ENCODE measurements at regions not wholly inside any gene's neighbourhood (a gene's known extent, or its start where the extent isn't known, plus 50 kb on each side); places are given as distances from the start of the nearest gene placed in this dataset.
"Not testable (repeated sequence)": the region's sequence is repeated elsewhere in the genome, so short reads cannot be mapped to it uniquely, and the experiment has no call there.

- DNase-seq (ENCODE audit: low spot score), result no peak
These were observed 260.9 kb downstream of the RAD51AP2 start for GRCh38 chr2:17257189-17257909.

DNA sequence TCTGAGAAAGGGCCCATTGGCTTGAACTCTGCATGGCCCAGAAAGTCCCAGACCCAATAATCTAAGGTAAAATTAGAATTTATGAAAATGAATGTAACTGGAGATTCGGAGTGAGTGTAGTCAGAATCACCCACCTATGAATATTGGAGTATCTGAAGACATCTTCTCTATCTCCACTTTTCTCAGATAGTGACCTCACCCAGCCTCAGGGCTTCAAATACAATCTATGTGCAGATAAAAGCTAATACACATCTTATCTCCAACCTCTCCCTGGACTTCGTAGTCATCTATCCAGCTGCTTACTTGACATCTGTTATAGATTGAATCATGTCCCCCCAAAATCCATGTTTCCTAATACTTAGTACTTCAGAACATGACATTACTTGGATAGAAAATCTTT is 263.2 kb downstream of the RAD51AP2 start:
- no peak for DNase-seq (ENCODE audit: low spot score)

- no peak for DNase-seq (ENCODE audit: low spot score)
These were observed 263.8 kb downstream of the RAD51AP2 start for GRCh38 chr2:17254421-17254820.

DNA sequence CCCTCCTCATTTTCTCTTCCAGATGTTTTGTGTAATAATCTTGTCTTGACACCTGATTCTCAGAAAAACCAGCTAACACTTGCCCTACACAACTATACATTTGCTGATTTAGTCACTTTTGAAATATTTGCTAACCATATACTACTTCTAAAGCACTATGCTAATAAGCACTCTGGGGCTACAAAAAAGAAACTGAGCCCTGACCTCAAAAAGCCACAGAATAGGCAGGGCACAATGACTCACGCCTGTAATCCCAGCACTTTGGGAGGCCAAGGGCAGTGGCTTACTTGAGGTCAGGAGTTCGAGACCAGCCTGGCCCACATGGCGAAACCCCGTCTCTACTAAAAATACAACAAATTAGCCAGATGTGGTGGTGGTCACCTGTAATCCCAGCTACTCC is 266.0 kb downstream of the RAD51AP2 start:
- DNase-seq (ENCODE audit: low spot score), result no peak

DNA sequence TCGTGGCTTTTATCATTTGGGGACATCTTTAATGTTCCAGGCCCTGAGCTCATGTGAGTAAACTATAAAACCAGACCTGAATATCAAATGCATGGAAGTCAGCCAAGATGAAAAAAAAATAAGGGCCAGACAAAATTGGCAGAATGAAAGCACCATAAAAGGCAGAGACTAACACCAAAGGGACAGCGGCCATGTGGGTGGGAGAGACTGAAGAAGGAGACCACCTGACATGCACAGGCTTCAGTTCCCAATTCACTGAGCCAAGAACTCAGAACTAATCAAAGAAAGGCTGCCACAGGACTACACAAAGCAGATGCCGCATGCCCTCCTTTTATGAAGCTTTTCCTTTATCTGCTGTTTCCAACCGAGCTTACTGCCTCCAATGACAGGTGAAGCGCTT is 267.1 kb downstream of the RAD51AP2 start:
- no peak for DNase-seq (ENCODE audit: low spot score)

GRCh38 chr2:17249249-17249648 is 269.0 kb downstream of the RAD51AP2 start:
- no peak for DNase-seq (ENCODE audit: low spot score)

GRCh38 chr2:17245906-17246305 is 272.3 kb downstream of the RAD51AP2 start:
- no peak for DNase-seq (ENCODE audit: low spot score)

GRCh38 chr2:17242813-17243485 is 275.3 kb downstream of the RAD51AP2 start:
- DNase-seq (ENCODE audit: low spot score), result no peak

GRCh38 chr2:17239550-17239949 is 278.7 kb downstream of the RAD51AP2 start:
- DNase-seq (ENCODE audit: low spot score), result no peak

DNA sequence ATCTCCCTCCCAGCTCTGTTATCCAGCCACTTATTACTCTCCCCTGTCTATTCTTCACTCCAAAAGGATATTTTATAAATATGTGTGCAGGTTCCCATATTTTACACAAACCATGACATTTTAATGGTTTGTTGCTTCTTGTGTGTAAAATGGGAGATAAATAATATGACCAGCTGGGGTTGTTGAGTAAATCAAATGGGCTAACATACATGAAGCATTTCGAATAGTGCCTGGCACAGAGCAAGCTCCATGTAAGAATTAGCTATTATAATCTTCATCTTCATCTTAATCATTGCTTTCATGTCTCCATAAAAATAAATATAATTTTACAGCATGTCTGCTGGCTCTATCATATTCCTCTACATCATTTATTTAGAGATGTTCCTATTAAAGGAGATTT is 283.1 kb downstream of the RAD51AP2 start:
- no peak for DNase-seq (ENCODE audit: low spot score)

DNA sequence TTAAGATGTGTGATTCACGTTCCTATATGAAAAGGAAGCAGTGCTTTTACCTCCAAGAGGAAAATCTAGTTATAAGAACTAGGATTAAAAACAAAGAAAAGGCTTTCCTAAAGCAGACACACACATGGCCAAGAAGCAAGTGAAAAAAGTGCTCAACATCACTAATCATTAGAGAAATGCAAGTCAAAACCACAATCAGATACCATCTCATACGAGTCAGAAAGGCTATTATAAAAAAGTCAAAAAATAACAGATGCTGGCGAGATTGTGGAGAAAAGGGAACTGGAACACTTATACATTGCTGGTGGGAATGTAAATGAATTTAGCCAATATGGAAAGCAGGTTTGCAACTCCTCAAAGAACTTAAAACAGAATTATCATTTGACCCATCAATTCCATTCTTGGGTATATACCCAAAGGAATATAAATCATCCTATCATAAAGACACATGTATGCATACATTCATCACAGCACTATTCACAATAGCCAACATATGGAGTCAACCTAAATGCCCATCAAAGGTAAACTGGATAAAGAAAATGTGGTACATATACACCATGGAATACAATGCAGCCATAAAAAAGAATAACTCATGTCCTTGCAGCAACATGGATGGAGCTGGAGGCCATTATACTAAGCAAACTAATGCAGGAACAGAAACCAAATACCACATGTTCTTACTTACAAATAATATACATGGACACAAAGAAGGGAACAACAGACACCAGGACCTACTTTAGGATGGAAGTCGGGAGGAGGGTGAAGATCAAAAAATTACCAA is 285.3 kb downstream of the RAD51AP2 start:
- DNase-seq (ENCODE audit: low spot score), result no peak

GRCh38 chr2:17231394-17231965 is 286.8 kb downstream of the RAD51AP2 start:
- no peak for DNase-seq (ENCODE audit: low spot score)

DNA sequence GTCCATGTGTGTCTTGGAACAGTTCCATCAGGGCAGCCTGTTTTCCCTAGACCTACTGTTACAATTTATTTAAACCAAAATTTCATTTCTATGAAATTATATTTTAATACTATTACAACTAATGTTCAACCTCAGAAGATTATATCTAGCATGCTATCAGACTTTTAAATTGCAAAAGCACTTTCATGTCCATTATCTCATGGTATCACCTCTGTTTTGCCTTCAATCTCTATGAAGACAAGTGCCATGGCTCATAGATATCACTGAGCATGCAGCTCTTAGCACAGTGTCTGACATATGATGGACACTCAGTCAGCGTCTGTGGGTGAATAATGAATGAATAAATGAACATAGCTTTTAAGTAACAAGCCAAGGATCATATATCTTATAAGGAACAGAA is 288.8 kb downstream of the RAD51AP2 start:
- DNase-seq (ENCODE audit: low spot score), result no peak

DNA sequence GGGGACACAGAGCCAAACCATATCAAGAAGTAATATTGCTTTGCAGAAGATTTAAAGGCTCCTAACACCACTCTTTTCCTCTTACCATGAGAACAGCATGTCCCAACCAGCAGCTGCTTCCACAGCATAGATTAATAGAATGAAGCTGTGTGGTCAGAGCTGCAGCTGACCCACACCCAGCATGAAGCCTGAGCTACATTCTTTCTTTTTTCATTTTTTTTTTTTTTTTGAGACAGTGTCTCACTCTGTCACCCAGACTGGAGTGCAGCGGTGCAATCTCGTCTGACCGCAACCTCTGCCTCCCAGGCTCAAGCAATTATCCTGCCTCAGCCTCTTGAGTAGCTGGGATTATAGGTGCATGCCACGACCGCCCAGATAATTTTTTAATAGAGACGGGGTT is 289.8 kb downstream of the RAD51AP2 start:
- DNase-seq (ENCODE audit: low spot score), result no peak

- DNase-seq (ENCODE audit: low spot score), result no peak
These were observed 290.4 kb downstream of the RAD51AP2 start for GRCh38 chr2:17227856-17228255.

DNA sequence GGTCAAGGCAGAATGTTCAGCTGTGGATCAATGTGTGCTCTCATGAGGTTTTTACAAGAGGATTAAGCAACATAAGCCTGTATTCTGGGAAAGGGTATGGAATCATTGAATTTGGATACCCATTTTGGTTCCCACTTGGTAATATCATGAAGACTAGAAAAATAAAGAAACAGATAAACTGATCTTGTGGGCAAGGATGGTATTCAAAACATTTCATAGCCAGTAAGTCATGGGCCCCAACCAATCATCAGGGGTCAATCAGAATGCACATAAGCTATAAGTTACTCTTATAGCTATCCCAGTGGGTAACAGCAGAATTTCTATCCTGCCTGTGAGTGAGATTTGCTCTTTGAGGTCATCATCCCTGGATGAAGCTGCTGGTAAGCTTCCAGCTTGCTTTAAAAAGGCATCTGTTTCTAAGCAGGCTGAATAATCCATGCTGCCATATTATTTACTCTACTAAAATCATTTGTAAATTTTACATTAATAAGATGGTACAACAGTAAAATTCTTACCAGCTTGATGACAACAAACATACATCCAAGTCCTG is 291.2 kb downstream of the RAD51AP2 start:
- DNase-seq (ENCODE audit: low spot score), result no peak

DNA sequence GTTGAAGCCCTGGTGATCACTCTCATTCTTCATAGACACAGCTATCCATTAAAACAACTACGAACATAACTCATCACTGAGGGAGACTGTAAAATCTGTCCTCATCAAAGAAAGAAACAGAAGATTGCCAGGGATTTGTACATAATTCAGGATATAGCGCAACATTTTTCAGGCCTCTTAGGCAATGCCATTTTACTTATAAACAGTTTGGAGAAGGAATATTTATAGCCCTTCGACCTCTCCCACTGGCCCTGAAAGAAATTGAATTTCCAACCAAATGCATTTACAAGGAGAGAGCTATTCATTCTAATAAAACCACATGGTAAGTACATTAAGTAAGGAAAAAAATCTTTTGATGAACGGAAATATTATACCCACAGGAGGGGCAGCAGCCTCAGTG is 295.0 kb downstream of the RAD51AP2 start:
- no peak for DNase-seq (ENCODE audit: low spot score)

- no peak for DNase-seq (ENCODE audit: low spot score)
These were observed 309.7 kb downstream of the RAD51AP2 start for GRCh38 chr2:17208511-17208910.

DNA sequence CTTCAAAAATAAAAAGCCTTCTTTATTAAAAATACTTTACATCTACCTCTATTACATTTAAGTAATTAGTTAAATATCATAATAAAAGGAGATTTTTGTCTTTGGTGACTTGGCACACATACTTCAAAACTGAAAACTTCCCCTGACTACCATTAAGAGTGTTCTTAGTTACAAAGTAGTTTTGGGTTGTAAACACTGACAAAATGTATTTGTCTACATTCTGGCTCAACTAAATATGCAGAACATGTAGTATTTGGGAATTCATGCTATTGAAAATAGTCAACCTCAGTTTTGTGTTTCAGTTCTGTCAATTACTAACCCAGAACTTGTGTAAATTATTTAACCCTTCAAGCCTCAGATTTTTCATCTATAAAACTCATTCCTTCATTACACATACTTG is 311.5 kb downstream of the RAD51AP2 start:
- DNase-seq (ENCODE audit: low spot score), result no peak

DNA sequence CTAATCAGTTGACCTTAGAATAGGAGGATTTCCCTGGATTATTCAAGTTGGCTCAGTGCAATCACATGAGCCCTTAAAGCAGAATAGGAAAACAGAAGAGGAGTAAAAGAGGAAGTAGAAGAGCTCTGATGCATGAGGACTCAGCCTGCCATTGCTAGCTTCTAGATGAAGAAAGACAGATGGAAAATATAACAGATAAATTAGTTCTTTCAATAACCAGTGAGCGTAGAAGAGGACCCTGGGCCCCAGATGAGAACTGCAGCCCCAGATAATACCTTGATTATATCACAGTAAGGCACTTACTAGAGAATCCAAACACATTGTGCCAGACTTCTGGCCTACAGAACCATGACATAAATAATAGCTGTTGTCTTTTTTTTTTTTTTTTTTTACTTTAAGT is 314.0 kb downstream of the RAD51AP2 start:
- DNase-seq (ENCODE audit: low spot score), result not testable (repeated sequence)

- not testable (repeated sequence) for DNase-seq (ENCODE audit: low spot score)
These were observed 315.6 kb downstream of the RAD51AP2 start for GRCh38 chr2:17202628-17203027.

GRCh38 chr2:17199741-17200140 is 318.5 kb downstream of the RAD51AP2 start:
- no peak for DNase-seq (ENCODE audit: low spot score)

Measured in ureter (tissue), 1 donor.